ENCODE measurements at regions not wholly inside any gene's neighbourhood (a gene's known extent, or its start where the extent isn't known, plus 50 kb on each side); places are given as distances from the start of the nearest gene placed in this dataset.

DNA sequence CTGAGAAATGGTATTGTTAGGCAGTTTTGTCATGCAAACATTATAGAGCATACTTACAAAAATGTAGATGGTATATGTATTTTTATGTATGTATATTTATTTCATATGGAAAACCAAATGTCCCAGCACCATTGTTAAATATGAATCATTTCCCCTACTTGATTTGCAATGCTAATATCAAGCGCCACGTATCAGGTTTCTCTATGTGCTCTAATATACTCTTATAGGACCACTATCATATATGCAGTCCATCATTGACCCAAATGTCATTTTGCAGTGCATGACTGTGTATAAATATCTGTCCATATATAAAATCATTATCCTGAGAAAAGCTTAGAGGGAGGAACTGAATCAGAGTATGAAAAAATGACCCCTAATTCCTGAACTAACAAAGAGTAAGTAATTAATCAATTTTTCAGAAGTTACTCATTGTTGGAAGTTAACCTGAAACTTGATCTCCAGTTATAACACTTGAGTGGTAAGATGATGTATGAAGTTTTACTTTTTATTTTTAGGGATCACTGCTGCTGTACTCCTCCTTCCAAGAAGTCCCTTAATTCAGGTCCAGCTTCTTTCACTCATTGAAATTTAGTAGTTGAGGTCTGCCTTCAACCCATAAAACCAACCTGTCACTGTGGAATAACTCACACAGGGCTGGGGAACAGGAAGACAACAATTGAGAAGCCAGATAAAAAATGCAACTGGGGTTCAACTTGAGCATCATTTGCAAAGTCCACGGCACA, 134.8 kb upstream of the LDB2 start:
- Histone ChIP-seq H3K9me3 (no peaks in the 10 kb centered on the region), H3K4me3 (no peak overlapping the region), H3K36me3 (no peaks in the 10 kb centered on the region), H3K4me1 (no peaks in the 10 kb centered on the region), H3K27me3 (no peaks in the 10 kb centered on the region), H3K27ac (no peak overlapping the region)
- no peak for DNase-seq
- TF ChIP-seq, protein P1, sequence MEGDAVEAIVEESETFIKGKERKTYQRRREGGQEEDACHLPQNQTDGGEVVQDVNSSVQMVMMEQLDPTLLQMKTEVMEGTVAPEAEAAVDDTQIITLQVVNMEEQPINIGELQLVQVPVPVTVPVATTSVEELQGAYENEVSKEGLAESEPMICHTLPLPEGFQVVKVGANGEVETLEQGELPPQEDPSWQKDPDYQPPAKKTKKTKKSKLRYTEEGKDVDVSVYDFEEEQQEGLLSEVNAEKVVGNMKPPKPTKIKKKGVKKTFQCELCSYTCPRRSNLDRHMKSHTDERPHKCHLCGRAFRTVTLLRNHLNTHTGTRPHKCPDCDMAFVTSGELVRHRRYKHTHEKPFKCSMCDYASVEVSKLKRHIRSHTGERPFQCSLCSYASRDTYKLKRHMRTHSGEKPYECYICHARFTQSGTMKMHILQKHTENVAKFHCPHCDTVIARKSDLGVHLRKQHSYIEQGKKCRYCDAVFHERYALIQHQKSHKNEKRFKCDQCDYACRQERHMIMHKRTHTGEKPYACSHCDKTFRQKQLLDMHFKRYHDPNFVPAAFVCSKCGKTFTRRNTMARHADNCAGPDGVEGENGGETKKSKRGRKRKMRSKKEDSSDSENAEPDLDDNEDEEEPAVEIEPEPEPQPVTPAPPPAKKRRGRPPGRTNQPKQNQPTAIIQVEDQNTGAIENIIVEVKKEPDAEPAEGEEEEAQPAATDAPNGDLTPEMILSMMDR (IDR thresholded peaks at IDR 0.05) = no peak
- no peak for TF ChIP-seq POLR2A (IDR thresholded peaks at IDR 0.05)

- no peaks in the 10 kb centered on the region for H3K36me3 ChIP-seq
- H3K4me3 ChIP-seq = no peak overlapping the region
- DNase-seq = no peak
- TF ChIP-seq, protein P1 (IDR thresholded peaks at IDR 0.05) = no peak
- no peak for TF ChIP-seq POLR2A (IDR thresholded peaks at IDR 0.05)
- no peaks in the 10 kb centered on the region for H3K9me3 ChIP-seq
- no peaks in the 10 kb centered on the region for H3K4me1 ChIP-seq
- no peak overlapping the region for H3K27ac ChIP-seq
- H3K27me3 ChIP-seq = no peaks in the 10 kb centered on the region
Observed at GRCh38 chr4:17030543-17030942, 132.1 kb upstream of the LDB2 start.

DNA sequence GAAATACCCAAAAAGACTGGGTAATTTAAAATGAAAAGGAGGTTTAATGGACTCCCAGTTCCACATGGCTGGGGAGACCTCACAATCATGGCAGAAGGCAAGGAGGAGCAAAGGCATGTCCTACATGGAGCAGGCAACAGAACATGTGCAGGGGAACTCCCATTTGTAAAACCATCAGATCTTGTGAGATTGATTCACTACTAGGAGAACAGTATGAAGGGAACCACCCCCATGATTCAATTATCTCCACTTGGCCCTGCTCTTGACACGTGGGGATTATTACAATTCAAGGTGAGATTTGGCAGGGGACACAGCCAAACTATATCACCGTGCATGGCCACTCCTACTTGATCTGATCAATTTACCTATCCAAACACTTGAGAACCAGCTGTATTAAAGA, 131.5 kb upstream of the LDB2 start:
- Histone ChIP-seq H3K36me3 (no peaks in the 10 kb centered on the region), H3K27me3 (no peaks in the 10 kb centered on the region), H3K9me3 (no peaks in the 10 kb centered on the region), H3K4me1 (no peaks in the 10 kb centered on the region), H3K4me3 (no peak overlapping the region), H3K27ac (no peak overlapping the region)
- no peak for DNase-seq
- no peak for TF ChIP-seq POLR2A (IDR thresholded peaks at IDR 0.05)
- TF ChIP-seq, protein P1 (IDR thresholded peaks at IDR 0.05) = no peak

DNA sequence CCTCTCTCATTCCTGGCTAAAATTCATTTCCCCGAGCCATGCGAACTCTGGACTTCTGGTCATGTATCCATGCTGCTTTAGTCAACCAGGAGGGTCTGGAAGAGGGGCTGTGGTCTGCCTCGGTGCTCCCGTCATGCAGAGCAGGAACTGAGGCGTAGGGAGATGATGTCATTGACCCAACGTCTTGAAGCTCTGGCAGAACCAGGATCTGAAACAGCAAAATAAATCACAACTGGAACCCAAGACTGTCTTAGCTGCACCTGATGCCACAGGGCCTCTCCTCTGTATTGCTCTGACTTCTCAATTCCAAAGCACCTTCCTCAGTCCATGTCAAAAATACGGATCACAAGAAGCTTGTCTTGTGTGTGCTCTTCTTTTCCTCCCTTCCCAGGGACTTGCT, 131.0 kb upstream of the LDB2 start:
- Histone ChIP-seq H3K36me3 (no peaks in the 10 kb centered on the region), H3K27me3 (no peaks in the 10 kb centered on the region), H3K9me3 (no peaks in the 10 kb centered on the region), H3K4me3 (no peak overlapping the region), H3K4me1 (no peaks in the 10 kb centered on the region), H3K27ac (no peak overlapping the region)
- DNase-seq = no peak
- TF ChIP-seq POLR2A (IDR thresholded peaks at IDR 0.05) = no peak
- TF ChIP-seq, protein P1 (IDR thresholded peaks at IDR 0.05) = no peak

GRCh38 chr4:17027495-17027894, 129.1 kb upstream of the LDB2 start:
- H3K36me3 ChIP-seq = no peaks in the 10 kb centered on the region
- H3K9me3 ChIP-seq = no peaks in the 10 kb centered on the region
- no peak for TF ChIP-seq POLR2A (IDR thresholded peaks at IDR 0.05)
- TF ChIP-seq, protein P1 (IDR thresholded peaks at IDR 0.05) = no peak
- H3K4me3 ChIP-seq = no peak overlapping the region
- no peaks in the 10 kb centered on the region for H3K27me3 ChIP-seq
- H3K4me1 ChIP-seq = no peaks in the 10 kb centered on the region
- H3K27ac ChIP-seq = no peak overlapping the region
- DNase-seq = no peak

DNA sequence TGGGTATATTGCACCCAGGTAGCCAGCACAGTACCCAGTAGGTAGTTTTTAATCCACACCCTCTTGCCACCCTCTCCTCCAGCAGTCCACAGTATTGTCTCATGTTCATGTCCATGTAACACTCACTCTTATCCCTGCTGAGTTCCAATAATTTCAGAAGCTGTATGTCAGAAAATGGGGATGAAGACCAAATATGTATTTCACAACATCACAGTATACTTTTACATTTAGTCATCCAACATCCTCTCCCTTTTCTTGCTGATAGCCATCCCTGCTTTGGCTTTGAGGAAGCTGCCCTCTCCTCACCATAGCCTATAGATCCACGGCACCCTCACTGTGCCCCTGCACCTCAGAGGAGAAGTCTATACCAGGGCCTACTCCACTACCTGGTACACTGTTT, 126.0 kb upstream of the LDB2 start:
- Histone ChIP-seq H3K27me3 (no peaks in the 10 kb centered on the region), H3K4me3 (no peak overlapping the region), H3K36me3 (no peaks in the 10 kb centered on the region), H3K27ac (no peak overlapping the region), H3K4me1 (no peaks in the 10 kb centered on the region), H3K9me3 (no peaks in the 10 kb centered on the region)
- TF ChIP-seq, protein P1 (IDR thresholded peaks at IDR 0.05) = no peak
- DNase-seq = no peak
